ENCODE measurements at regions not wholly inside any gene's neighbourhood (a gene's known extent, or its start where the extent isn't known, plus 50 kb on each side); places are given as distances from the start of the nearest gene placed in this dataset.

- ATAC-seq = no peak
- Mint-ChIP-seq H3K4me3 (no peak overlapping the region), H3K36me3 (ENCODE audit: low read depth) (no peaks in the 10 kb centered on the region), H3K4me1 (no peaks in the 10 kb centered on the region), H3K27ac (no peak overlapping the region), H3K27me3 (peaks cover 5% of the 10 kb centered on the region)
- no peak for DNase-seq
- no peaks in the 10 kb centered on the region for H3K9me3 ChIP-seq (ENCODE audit: control insufficient read depth, low read length, poor library complexity, severe bottlenecking)
These were observed 477.6 kb upstream of the KLHL29 start for GRCh38 chr2:22907330-22907729.

GRCh38 chr2:22912398-22912797 lies 472.6 kb upstream of the KLHL29 start:
- no peak for ATAC-seq
- H3K27ac Mint-ChIP-seq = no peak overlapping the region
- H3K4me1 Mint-ChIP-seq = no peaks in the 10 kb centered on the region
- no peak overlapping the region for H3K4me3 Mint-ChIP-seq
- peaks cover 4% of the 10 kb centered on the region for H3K27me3 Mint-ChIP-seq
- H3K36me3 Mint-ChIP-seq (ENCODE audit: low read depth) = no peaks in the 10 kb centered on the region
- no peak for DNase-seq
- no peaks in the 10 kb centered on the region for H3K9me3 ChIP-seq (ENCODE audit: control insufficient read depth, low read length, poor library complexity, severe bottlenecking)

- Mint-ChIP-seq H3K27me3 (no peaks in the 10 kb centered on the region), H3K36me3 (ENCODE audit: low read depth) (no peaks in the 10 kb centered on the region), H3K4me1 (no peaks in the 10 kb centered on the region), H3K27ac (no peak overlapping the region), H3K4me3 (no peak overlapping the region)
- DNase-seq (no peak), ATAC-seq (no peak)
- no peaks in the 10 kb centered on the region for H3K9me3 ChIP-seq (ENCODE audit: control insufficient read depth, low read length, poor library complexity, severe bottlenecking)
These were observed 455.0 kb upstream of the KLHL29 start for GRCh38 chr2:22929998-22930397.

- H3K4me3 Mint-ChIP-seq = no peak overlapping the region
These were observed 454.2 kb upstream of the KLHL29 start for GRCh38 chr2:22930781-22931180.

GRCh38 chr2:22932288-22932687 lies 452.7 kb upstream of the KLHL29 start:
- no peak for DNase-seq
- no peaks in the 10 kb centered on the region for H3K4me1 Mint-ChIP-seq
- no peak overlapping the region for H3K27ac Mint-ChIP-seq
- no peak for ATAC-seq
- H3K36me3 Mint-ChIP-seq (ENCODE audit: low read depth) = no peaks in the 10 kb centered on the region
- H3K4me3 Mint-ChIP-seq = no peak overlapping the region
- H3K9me3 ChIP-seq (ENCODE audit: control insufficient read depth, low read length, poor library complexity, severe bottlenecking) = no peaks in the 10 kb centered on the region
- no peaks in the 10 kb centered on the region for H3K27me3 Mint-ChIP-seq

More at GRCh38 chr2:22930781-22931180, 454.2 kb upstream of the KLHL29 start:
- no peaks in the 10 kb centered on the region for H3K9me3 ChIP-seq (ENCODE audit: control insufficient read depth, low read length, poor library complexity, severe bottlenecking)
- Mint-ChIP-seq H3K36me3 (ENCODE audit: low read depth) (no peaks in the 10 kb centered on the region), H3K27me3 (no peaks in the 10 kb centered on the region), H3K27ac (no peak overlapping the region), H3K4me1 (no peaks in the 10 kb centered on the region)
- ATAC-seq (no peak), DNase-seq (no peak)

GRCh38 chr2:22934747-22935146 lies 450.2 kb upstream of the KLHL29 start:
- Mint-ChIP-seq H3K27me3 (no peaks in the 10 kb centered on the region), H3K36me3 (ENCODE audit: low read depth) (no peaks in the 10 kb centered on the region), H3K27ac (no peak overlapping the region), H3K4me1 (no peaks in the 10 kb centered on the region), H3K4me3 (no peak overlapping the region)
- DNase-seq (no peak), ATAC-seq (no peak)
- H3K9me3 ChIP-seq (ENCODE audit: control insufficient read depth, low read length, poor library complexity, severe bottlenecking) = no peaks in the 10 kb centered on the region

GRCh38 chr2:22942441-22942840 lies 442.5 kb upstream of the KLHL29 start:
- no peak overlapping the region for H3K4me3 Mint-ChIP-seq
- H3K36me3 Mint-ChIP-seq (ENCODE audit: low read depth) = no peaks in the 10 kb centered on the region
- DNase-seq = no peak
- ATAC-seq = no peak
- no peak overlapping the region for H3K27ac Mint-ChIP-seq
- no peaks in the 10 kb centered on the region for H3K27me3 Mint-ChIP-seq
- H3K9me3 ChIP-seq (ENCODE audit: control insufficient read depth, low read length, poor library complexity, severe bottlenecking) = no peaks in the 10 kb centered on the region
- no peaks in the 10 kb centered on the region for H3K4me1 Mint-ChIP-seq

- DNase-seq (no peak), ATAC-seq (no peak)
- no peaks in the 10 kb centered on the region for H3K36me3 Mint-ChIP-seq (ENCODE audit: low read depth)
- no peaks in the 10 kb centered on the region for H3K4me1 Mint-ChIP-seq
- no peaks in the 10 kb centered on the region for H3K9me3 ChIP-seq (ENCODE audit: control insufficient read depth, low read length, poor library complexity, severe bottlenecking)
- H3K4me3 Mint-ChIP-seq = no peak overlapping the region
- no peak overlapping the region for H3K27ac Mint-ChIP-seq
- no peaks in the 10 kb centered on the region for H3K27me3 Mint-ChIP-seq
These were observed 440.8 kb upstream of the KLHL29 start for GRCh38 chr2:22944143-22944542.

- H3K4me3 Mint-ChIP-seq = no peak overlapping the region
- ATAC-seq = no peak
- no peaks in the 10 kb centered on the region for H3K9me3 ChIP-seq (ENCODE audit: control insufficient read depth, low read length, poor library complexity, severe bottlenecking)
- no peak overlapping the region for H3K27ac Mint-ChIP-seq
- H3K36me3 Mint-ChIP-seq (ENCODE audit: low read depth) = no peaks in the 10 kb centered on the region
- no peaks in the 10 kb centered on the region for H3K27me3 Mint-ChIP-seq
- no peak for DNase-seq
- no peaks in the 10 kb centered on the region for H3K4me1 Mint-ChIP-seq
These were observed 438.4 kb upstream of the KLHL29 start for GRCh38 chr2:22946553-22946952.

GRCh38 chr2:22947741-22948140 lies 437.2 kb upstream of the KLHL29 start:
- Mint-ChIP-seq H3K36me3 (ENCODE audit: low read depth) (no peaks in the 10 kb centered on the region), H3K4me1 (no peaks in the 10 kb centered on the region), H3K27ac (no peak overlapping the region), H3K4me3 (no peak overlapping the region), H3K27me3 (no peaks in the 10 kb centered on the region)
- ATAC-seq (no peak), DNase-seq (no peak)
- H3K9me3 ChIP-seq (ENCODE audit: control insufficient read depth, low read length, poor library complexity, severe bottlenecking) = no peaks in the 10 kb centered on the region

- H3K4me3 Mint-ChIP-seq = no peak overlapping the region
- no peaks in the 10 kb centered on the region for H3K9me3 ChIP-seq (ENCODE audit: control insufficient read depth, low read length, poor library complexity, severe bottlenecking)
- ATAC-seq (no peak), DNase-seq (no peak)
- no peaks in the 10 kb centered on the region for H3K27me3 Mint-ChIP-seq
- no peaks in the 10 kb centered on the region for H3K4me1 Mint-ChIP-seq
- H3K27ac Mint-ChIP-seq = no peak overlapping the region
- no peaks in the 10 kb centered on the region for H3K36me3 Mint-ChIP-seq (ENCODE audit: low read depth)
These were observed 434.5 kb upstream of the KLHL29 start for GRCh38 chr2:22950431-22950830.

GRCh38 chr2:22952656-22953225 lies 432.2 kb upstream of the KLHL29 start:
- Mint-ChIP-seq H3K27me3 (no peaks in the 10 kb centered on the region), H3K4me3 (no peak overlapping the region), H3K27ac (no peak overlapping the region), H3K4me1 (no peaks in the 10 kb centered on the region), H3K36me3 (ENCODE audit: low read depth) (no peaks in the 10 kb centered on the region)
- H3K9me3 ChIP-seq (ENCODE audit: control insufficient read depth, low read length, poor library complexity, severe bottlenecking) = no peaks in the 10 kb centered on the region
- ATAC-seq (no peak), DNase-seq (no peak)

- no peak for DNase-seq
- Mint-ChIP-seq H3K4me3 (no peak overlapping the region), H3K36me3 (ENCODE audit: low read depth) (no peaks in the 10 kb centered on the region), H3K27me3 (peaks cover 7% of the 10 kb centered on the region), H3K27ac (no peak overlapping the region), H3K4me1 (no peaks in the 10 kb centered on the region)
- no peak for ATAC-seq
- no peaks in the 10 kb centered on the region for H3K9me3 ChIP-seq (ENCODE audit: control insufficient read depth, low read length, poor library complexity, severe bottlenecking)
These were observed 427.5 kb upstream of the KLHL29 start for GRCh38 chr2:22957446-22957845.

- ATAC-seq = no peak
- H3K4me3 Mint-ChIP-seq = no peak overlapping the region
- H3K4me1 Mint-ChIP-seq = no peaks in the 10 kb centered on the region
- no peak overlapping the region for H3K27ac Mint-ChIP-seq
- H3K36me3 Mint-ChIP-seq (ENCODE audit: low read depth) = no peaks in the 10 kb centered on the region
- peaks cover 7% of the 10 kb centered on the region for H3K27me3 Mint-ChIP-seq
- no peaks in the 10 kb centered on the region for H3K9me3 ChIP-seq (ENCODE audit: control insufficient read depth, low read length, poor library complexity, severe bottlenecking)
- DNase-seq = no peak
These were observed 426.7 kb upstream of the KLHL29 start for GRCh38 chr2:22958308-22958707.
